Testis (tissue), 2 donors: ENCODE measurements at regions not wholly inside any gene's neighbourhood (a gene's known extent, or its start where the extent isn't known, plus 50 kb on each side); places are given as distances from the start of the nearest gene placed in this dataset.

ENCODE experiments used
- DNase-seq: peaks from one replicate; pipeline ENCODE4 v3.0.0-alpha.2; 2019
- H3K27ac ChIP-seq, 2 donors: fragments of 200-600 bp; sonication (generic); one replicate each; pipeline ENCODE4 v1.5.1; 2019
- H3K27me3 ChIP-seq: fragments of 200-600 bp; sonication (generic); one replicate; pipeline ENCODE4 v1.5.1; 2019
- H3K36me3 ChIP-seq: fragments of 200-600 bp; sonication (generic); one replicate; pipeline ENCODE4 v1.5.1; 2017; ENCODE audit warnings: low read depth; ENCODE audit errors: missing control alignments
- H3K4me1 ChIP-seq: fragments of 200-600 bp; sonication (generic); one replicate; pipeline ENCODE4 v1.5.1; 2019
- H3K4me3 ChIP-seq, 2 donors: fragments of 200-600 bp; sonication (generic); one replicate each; pipeline ENCODE4 v1.5.1; 2017 to 2019
- H3K9me3 ChIP-seq: fragments of 200-600 bp; sonication (generic); one replicate; pipeline ENCODE4 v1.5.1; 2017
- POLR2A ChIP-seq: fragments of 450-650 bp; IDR thresholded peaks from one replicate; pipeline ENCODE4 v1.6.1; 2017; ENCODE audit warnings: antibody characterized with exemption, mild to moderate bottlenecking, moderate library complexity
- WGBS, 2 donors: methylation state at CpG; one replicate each; pipeline ENCODE4 v1.1.5; 2018; 5-methylcytosine and 5-hydroxymethylcytosine counted together
- intact Hi-C: fragments of 100-400 bp; cut with DNase I; formaldehyde crosslinking; loops from one replicate; pipeline ENCODE4 v1.15.1; 2023; ENCODE audit warnings: low total_unique reads
- TF ChIP-seq, protein P1 (sequence below), 3 experiments: fragments of 450-650 bp in 2 of 3; fragments of 200-600 bp in 1 of 3; sonication (generic) in 1 of 3; IDR thresholded peaks; one replicate each; pipeline ENCODE4 v1.5.1; 2016 to 2019; ENCODE audit warnings: antibody characterized with exemption in 3 of 3, mild to moderate bottlenecking in 2 of 3, moderate library complexity in 1 of 3

GRCh38 chr17:79498854-79499253 lies 112.0 kb downstream of the RBFOX3 start:
- TF ChIP-seq POLR2A: no peak
- TF ChIP-seq, protein P1, sequence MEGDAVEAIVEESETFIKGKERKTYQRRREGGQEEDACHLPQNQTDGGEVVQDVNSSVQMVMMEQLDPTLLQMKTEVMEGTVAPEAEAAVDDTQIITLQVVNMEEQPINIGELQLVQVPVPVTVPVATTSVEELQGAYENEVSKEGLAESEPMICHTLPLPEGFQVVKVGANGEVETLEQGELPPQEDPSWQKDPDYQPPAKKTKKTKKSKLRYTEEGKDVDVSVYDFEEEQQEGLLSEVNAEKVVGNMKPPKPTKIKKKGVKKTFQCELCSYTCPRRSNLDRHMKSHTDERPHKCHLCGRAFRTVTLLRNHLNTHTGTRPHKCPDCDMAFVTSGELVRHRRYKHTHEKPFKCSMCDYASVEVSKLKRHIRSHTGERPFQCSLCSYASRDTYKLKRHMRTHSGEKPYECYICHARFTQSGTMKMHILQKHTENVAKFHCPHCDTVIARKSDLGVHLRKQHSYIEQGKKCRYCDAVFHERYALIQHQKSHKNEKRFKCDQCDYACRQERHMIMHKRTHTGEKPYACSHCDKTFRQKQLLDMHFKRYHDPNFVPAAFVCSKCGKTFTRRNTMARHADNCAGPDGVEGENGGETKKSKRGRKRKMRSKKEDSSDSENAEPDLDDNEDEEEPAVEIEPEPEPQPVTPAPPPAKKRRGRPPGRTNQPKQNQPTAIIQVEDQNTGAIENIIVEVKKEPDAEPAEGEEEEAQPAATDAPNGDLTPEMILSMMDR (IDR thresholded peaks at IDR 0.05): no peak
- no peak overlapping the region for H3K27ac ChIP-seq
- no peaks in the 10 kb centered on the region for H3K4me1 ChIP-seq
- intact Hi-C loops: no loop called here
- WGBS, 2 donors: 0 to 6% methylated on average over 1 of the region's 1 CpG
- no peak for DNase-seq
- H3K27me3 ChIP-seq: no peaks in the 10 kb centered on the region
- no peaks in the 10 kb centered on the region for H3K9me3 ChIP-seq
- H3K4me3 ChIP-seq: no peak overlapping the region
- no peaks in the 10 kb centered on the region for H3K36me3 ChIP-seq

GRCh38 chr17:79497777-79498348 lies 113.0 kb downstream of the RBFOX3 start:
- no peak overlapping the region for H3K27ac ChIP-seq
- H3K4me3 ChIP-seq: no peak overlapping the region
- H3K4me1 ChIP-seq: no peaks in the 10 kb centered on the region
- intact Hi-C loops: no loop called here
- no peaks in the 10 kb centered on the region for H3K36me3 ChIP-seq
- DNase-seq: no peak
- 90% methylated on average over 4 of the region's 4 CpGs for WGBS, 2 donors
- no peak for TF ChIP-seq POLR2A
- TF ChIP-seq, protein P1 (IDR thresholded peaks at IDR 0.05): no peak
- no peaks in the 10 kb centered on the region for H3K27me3 ChIP-seq
- no peaks in the 10 kb centered on the region for H3K9me3 ChIP-seq

- 79 to 82% methylated on average over 4 to 13 of the region's 13 CpGs for WGBS, 2 donors
- no peaks in the 10 kb centered on the region for H3K9me3 ChIP-seq
These were observed 114.3 kb downstream of the RBFOX3 start for GRCh38 chr17:79496422-79497005.

GRCh38 chr17:79495665-79496064 lies 115.2 kb downstream of the RBFOX3 start:
- Histone ChIP-seq H3K4me3 (no peak overlapping the region), H3K4me1 (no peaks in the 10 kb centered on the region), H3K9me3 (no peaks in the 10 kb centered on the region), H3K36me3 (no peaks in the 10 kb centered on the region), H3K27ac (no peak overlapping the region), H3K27me3 (no peaks in the 10 kb centered on the region)
- WGBS, 2 donors: 67 to 70% methylated on average over 11 of the region's 11 CpGs
- intact Hi-C loops: no loop called here
- no peak for DNase-seq
- TF ChIP-seq, protein P1 (IDR thresholded peaks at IDR 0.05): no peak
- TF ChIP-seq POLR2A: no peak

More at GRCh38 chr17:79496422-79497005, 114.3 kb downstream of the RBFOX3 start:
- Histone ChIP-seq H3K36me3 (no peaks in the 10 kb centered on the region), H3K27me3 (no peaks in the 10 kb centered on the region), H3K4me1 (no peaks in the 10 kb centered on the region), H3K27ac (no peak overlapping the region), H3K4me3 (no peak overlapping the region)
- intact Hi-C loops: no loop called here
- TF ChIP-seq, protein P1 (IDR thresholded peaks at IDR 0.05): no peak
- no peak for TF ChIP-seq POLR2A
- DNase-seq: no peak

- Histone ChIP-seq H3K27me3 (no peaks in the 10 kb centered on the region), H3K9me3 (no peaks in the 10 kb centered on the region), H3K36me3 (no peaks in the 10 kb centered on the region), H3K4me3 (no peak overlapping the region), H3K4me1 (no peaks in the 10 kb centered on the region), H3K27ac (no peak overlapping the region)
- no peak for DNase-seq
- TF ChIP-seq POLR2A: no peak
- TF ChIP-seq, protein P1 (IDR thresholded peaks at IDR 0.05): no peak
- WGBS, 2 donors: 75 to 93% methylated on average over 1 of the region's 3 CpGs
- intact Hi-C loops: no loop called here
These were observed 119.8 kb downstream of the RBFOX3 start for GRCh38 chr17:79491006-79491405.
